ENCODE measurements at regions not wholly inside any gene's neighbourhood (a gene's known extent, or its start where the extent isn't known, plus 50 kb on each side); places are given as distances from the start of the nearest gene placed in this dataset.

GRCh38 chr12:87818441-87818840 lies 210.8 kb downstream of the C12orf50 start:
- no peaks in the 10 kb centered on the region for H3K27me3 ChIP-seq (ENCODE audit: control insufficient read depth, insufficient read depth, low read length)
- H3K4me3 ChIP-seq (ENCODE audit: low read depth, low read length): no peak overlapping the region
- no peak for TF ChIP-seq CTCF (IDR thresholded peaks at IDR 0.05; ENCODE audit: insufficient read depth, low read length, poor library complexity, severe bottlenecking)
- no peak for DNase-seq (ENCODE audit: low read depth)
- H3K36me3 ChIP-seq (ENCODE audit: control insufficient read depth, insufficient read depth, low read length): no peaks in the 10 kb centered on the region

- Histone ChIP-seq H3K36me3 (ENCODE audit: control insufficient read depth, insufficient read depth, low read length) (no peaks in the 10 kb centered on the region), H3K27me3 (ENCODE audit: control insufficient read depth, insufficient read depth, low read length) (no peaks in the 10 kb centered on the region), H3K4me3 (ENCODE audit: low read depth, low read length) (no peak overlapping the region)
- no peak for TF ChIP-seq CTCF (IDR thresholded peaks at IDR 0.05; ENCODE audit: insufficient read depth, low read length, poor library complexity, severe bottlenecking)
- DNase-seq (ENCODE audit: low read depth): no peak
Observed at GRCh38 chr12:87815771-87816585, 213.2 kb downstream of the C12orf50 start.

- no peak for DNase-seq (ENCODE audit: low read depth)
- no peak for TF ChIP-seq CTCF (IDR thresholded peaks at IDR 0.05; ENCODE audit: insufficient read depth, low read length, poor library complexity, severe bottlenecking)
- Histone ChIP-seq H3K4me3 (ENCODE audit: low read depth, low read length) (no peak overlapping the region), H3K36me3 (ENCODE audit: control insufficient read depth, insufficient read depth, low read length) (no peaks in the 10 kb centered on the region), H3K27me3 (ENCODE audit: control insufficient read depth, insufficient read depth, low read length) (no peaks in the 10 kb centered on the region)
Observed at GRCh38 chr12:87814625-87815024, 214.6 kb downstream of the C12orf50 start.

GRCh38 chr12:87813476-87814234 lies 215.5 kb downstream of the C12orf50 start:
- H3K36me3 ChIP-seq (ENCODE audit: control insufficient read depth, insufficient read depth, low read length): no peaks in the 10 kb centered on the region
- H3K27me3 ChIP-seq (ENCODE audit: control insufficient read depth, insufficient read depth, low read length): no peaks in the 10 kb centered on the region
- no peak for TF ChIP-seq CTCF (IDR thresholded peaks at IDR 0.05; ENCODE audit: insufficient read depth, low read length, poor library complexity, severe bottlenecking)
- DNase-seq (ENCODE audit: low read depth): peak; percentile 38
- no peak overlapping the region for H3K4me3 ChIP-seq (ENCODE audit: low read depth, low read length)

- no peaks in the 10 kb centered on the region for H3K36me3 ChIP-seq (ENCODE audit: control insufficient read depth, insufficient read depth, low read length)
- H3K27me3 ChIP-seq (ENCODE audit: control insufficient read depth, insufficient read depth, low read length): no peaks in the 10 kb centered on the region
- TF ChIP-seq CTCF (IDR thresholded peaks at IDR 0.05; ENCODE audit: insufficient read depth, low read length, poor library complexity, severe bottlenecking): no peak
- H3K4me3 ChIP-seq (ENCODE audit: low read depth, low read length): no peak overlapping the region
- no peak for DNase-seq (ENCODE audit: low read depth)
Observed at GRCh38 chr12:87812681-87813080, 216.5 kb downstream of the C12orf50 start.
